ENCODE measurements at regions not wholly inside any gene's neighbourhood (a gene's known extent, or its start where the extent isn't known, plus 50 kb on each side); places are given as distances from the start of the nearest gene placed in this dataset.

GRCh38 chr7:18126281-18126680 lies 98.6 kb upstream of the PRPS1L1 start (continued):
- TF ChIP-seq EZH2 (IDR thresholded peaks at IDR 0.05; ENCODE audit: low read depth, unreplicated experiment), result no peak

- Histone ChIP-seq H3K27me3 (ENCODE audit: insufficient read depth) (no peaks in the 10 kb centered on the region), H3K36me3 (ENCODE audit: insufficient read depth) (no peaks in the 10 kb centered on the region), H3K4me2 (no peak overlapping the region), H3K4me3 (no peak overlapping the region), H3F3A (replicated peaks; ENCODE audit: low read depth) (no peaks in the 10 kb centered on the region), H3K9me2 (ENCODE audit: insufficient read depth) (no peaks in the 10 kb centered on the region), H2AFZ (peak overlapping the region; percentile 81), H3K27ac (ENCODE audit: low read depth) (no peak overlapping the region), H3K4me1 (ENCODE audit: insufficient read depth) (no peaks in the 10 kb centered on the region), H3K79me2 (replicated peaks; ENCODE audit: insufficient read depth) (no peaks in the 10 kb centered on the region), H4K20me1 (replicated peaks; ENCODE audit: insufficient read depth) (no peaks in the 10 kb centered on the region)
- H3K27ac Mint-ChIP-seq, result no peak overlapping the region
- H3K4me3 Mint-ChIP-seq, result no peak overlapping the region
- no peak for TF ChIP-seq CREB1 (CRISPR knock-in tag; IDR thresholded peaks at IDR 0.05; ENCODE audit: low read depth)
- TF ChIP-seq CTCF (conservative IDR thresholded peaks at IDR 0.05; ENCODE audit: low read depth in 2 of 2), result no peak
- TF ChIP-seq STAT1 (IDR thresholded peaks at IDR 0.05; ENCODE audit: unreplicated experiment), result no peak
- TF ChIP-seq EZH2phosphoT487 (IDR thresholded peaks at IDR 0.05; ENCODE audit: unreplicated experiment), result no peak
- TF ChIP-seq JUNB (IDR thresholded peaks at IDR 0.05; ENCODE audit: unreplicated experiment), result no peak
- no peak for TF ChIP-seq ZNF331 (CRISPR knock-in tag; IDR thresholded peaks at IDR 0.05; ENCODE audit: low read depth)
- TF ChIP-seq POLR2AphosphoS5 (IDR thresholded peaks at IDR 0.05; ENCODE audit: low read depth), result no peak
- no peak for TF ChIP-seq NANOG (IDR thresholded peaks at IDR 0.05; ENCODE audit: borderline replicate concordance)
- no peak for TF ChIP-seq ETS1 (IDR thresholded peaks at IDR 0.05)
- no peak for TF ChIP-seq EZH2 (IDR thresholded peaks at IDR 0.05; ENCODE audit: low read depth, unreplicated experiment)
- TF ChIP-seq ZNF462 (CRISPR knock-in tag; IDR thresholded peaks at IDR 0.05), result no peak
- TF ChIP-seq REST (IDR thresholded peaks at IDR 0.05; ENCODE audit: unreplicated experiment), result no peak
- no peak for TF ChIP-seq ZNF114 (CRISPR knock-in tag; IDR thresholded peaks at IDR 0.05)
- DNase-seq (ENCODE audit: low spot score) (no peak), ATAC-seq (no peak)
- H3K9me3 Mint-ChIP-seq, result no peaks in the 10 kb centered on the region
- H3K36me3 Mint-ChIP-seq (ENCODE audit: low read depth), result no peaks in the 10 kb centered on the region
- H3K27me3 Mint-ChIP-seq (ENCODE audit: insufficient read depth, low read depth, poor library complexity), result no peaks in the 10 kb centered on the region
- H3K4me1 Mint-ChIP-seq, result peaks cover 3% of the 10 kb centered on the region
Observed at GRCh38 chr7:18128846-18129245, 101.2 kb upstream of the PRPS1L1 start.

All from GM23338 (cell line).